Peyer's patch (tissue), 4 donors: ENCODE measurements at regions not wholly inside any gene's neighbourhood (a gene's known extent, or its start where the extent isn't known, plus 50 kb on each side); places are given as distances from the start of the nearest gene placed in this dataset.

ENCODE experiments used
- CTCF ChIP-seq, 6 experiments: fragments of 450-650 bp in 4 of 6; fragments of 200-600 bp in 2 of 6; sonication (generic) in 1 of 6; IDR thresholded peaks; one replicate each; pipeline ENCODE4 v1.5.1; 2017 to 2019; ENCODE audit warnings: antibody characterized with exemption in 6 of 6, mild to moderate bottlenecking in 3 of 6, moderate library complexity in 1 of 6
- POLR2A ChIP-seq, 2 donors: fragments of 450-650 bp; IDR thresholded peaks; one replicate each; pipeline ENCODE4 v1.5.1; 2017; ENCODE audit warnings: antibody characterized with exemption in 2 of 2, mild to moderate bottlenecking in 2 of 2, moderate library complexity in 2 of 2

- TF ChIP-seq CTCF (IDR thresholded peaks at IDR 0.05), result no peak
- no peak for TF ChIP-seq POLR2A (IDR thresholded peaks at IDR 0.05)
These were observed 373.5 kb downstream of the RPS24 start for GRCh38 chr10:78407009-78407711.
